ENCODE measurements at regions not wholly inside any gene's neighbourhood (a gene's known extent, or its start where the extent isn't known, plus 50 kb on each side); places are given as distances from the start of the nearest gene placed in this dataset.
"Not testable (repeated sequence)": the region's sequence is repeated elsewhere in the genome, so short reads cannot be mapped to it uniquely, and the experiment has no call there.

- DNase-seq = no peak
Measured at GRCh38 chr21:15204970-15205286, 140.1 kb upstream of the NRIP1 start.

DNA sequence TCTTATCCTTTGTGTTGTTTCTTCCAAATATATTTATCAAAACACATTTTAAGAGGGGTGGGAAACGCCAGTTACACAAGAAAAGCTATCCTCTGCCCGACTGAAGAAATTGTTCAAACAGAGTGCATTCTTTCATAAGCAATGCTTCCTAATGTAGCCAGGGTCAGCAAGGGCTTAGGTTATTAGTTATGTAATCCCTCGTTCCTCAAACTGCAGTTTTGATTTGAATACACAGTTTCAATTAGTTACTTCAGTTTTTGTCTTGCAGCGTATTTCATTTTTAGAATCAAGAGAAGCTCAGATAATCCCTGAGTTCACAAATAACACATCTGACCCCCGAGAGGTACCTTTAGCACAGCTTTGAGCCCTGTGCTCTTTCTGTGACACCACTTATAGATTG lies 141.7 kb upstream of the NRIP1 start:
- DNase-seq = no peak

GRCh38 chr21:15207231-15207630 lies 142.4 kb upstream of the NRIP1 start:
- no peak for DNase-seq

- no peak for DNase-seq
Measured at GRCh38 chr21:15207635-15208370, 143.0 kb upstream of the NRIP1 start.

GRCh38 chr21:15208786-15209185 lies 144.0 kb upstream of the NRIP1 start:
- DNase-seq = no peak

DNA sequence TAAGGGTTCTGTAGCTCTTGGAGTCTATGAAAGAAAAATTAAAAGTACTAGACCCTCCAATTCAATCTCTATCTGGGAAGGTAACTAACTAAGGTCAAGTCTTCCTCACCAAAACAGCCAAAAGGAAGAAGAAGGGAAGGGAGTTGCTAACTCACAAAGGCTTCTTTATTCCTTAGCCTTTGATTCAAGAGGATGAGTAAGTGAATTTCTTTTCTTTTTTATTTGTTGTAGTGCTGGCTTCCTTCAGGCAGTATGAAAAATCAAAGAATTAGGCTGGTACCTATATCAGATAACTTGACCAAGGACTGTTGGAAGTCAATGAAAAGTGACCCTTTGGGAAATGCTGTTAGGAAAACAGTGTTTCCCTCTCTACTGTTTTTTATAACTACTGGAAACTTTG lies 144.4 kb upstream of the NRIP1 start:
- no peak for DNase-seq

DNA sequence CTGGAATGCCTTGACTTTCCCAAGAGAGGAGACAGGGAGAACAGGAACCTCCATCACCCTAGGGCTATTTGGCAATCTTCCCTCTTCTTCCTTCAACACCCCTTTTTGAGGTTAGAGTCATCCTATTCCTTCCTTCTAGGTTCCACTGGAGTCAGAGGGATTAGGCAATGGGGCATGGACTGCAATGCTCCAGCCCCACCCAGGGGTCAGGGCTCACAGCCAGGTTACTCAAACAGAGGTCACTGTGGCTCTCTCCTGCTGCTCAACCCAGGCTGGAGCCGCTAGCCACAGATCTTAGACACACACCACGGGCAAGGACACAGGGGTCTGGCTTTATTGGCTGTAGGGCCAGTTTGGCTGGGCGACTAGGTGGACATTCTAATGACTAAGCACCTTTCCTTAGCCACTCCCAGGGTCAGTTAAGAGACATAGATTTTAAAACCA lies 145.5 kb upstream of the NRIP1 start:
- DNase-seq = no peak

GRCh38 chr21:15211491-15212133 lies 146.8 kb upstream of the NRIP1 start:
- no peak for DNase-seq

GRCh38 chr21:15212206-15212605 lies 147.4 kb upstream of the NRIP1 start:
- no peak for DNase-seq

GRCh38 chr21:15218476-15218875 lies 153.7 kb upstream of the NRIP1 start:
- DNase-seq = not testable (repeated sequence)

DNA sequence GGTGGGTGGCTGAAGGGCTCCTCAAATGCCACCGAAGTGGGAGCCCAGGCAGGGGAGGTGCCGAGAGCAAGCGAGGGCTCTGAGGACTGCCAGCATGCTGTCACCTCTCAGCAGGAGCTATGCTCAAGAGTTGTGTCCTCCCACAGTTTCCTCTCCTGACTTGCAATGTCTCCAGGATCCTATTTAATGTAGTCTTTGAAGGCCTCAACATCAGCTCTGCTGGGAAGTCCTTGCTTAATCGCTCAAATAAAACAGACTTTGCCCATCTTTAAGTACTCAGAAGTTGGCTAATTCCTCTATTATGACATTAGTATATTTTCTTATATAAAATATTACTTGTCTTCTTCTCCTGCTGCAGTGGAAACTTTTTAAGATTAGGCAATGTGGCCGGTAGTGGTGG lies 154.2 kb upstream of the NRIP1 start:
- no peak for DNase-seq

GRCh38 chr21:15219894-15220293 lies 155.1 kb upstream of the NRIP1 start:
- no peak for DNase-seq

DNA sequence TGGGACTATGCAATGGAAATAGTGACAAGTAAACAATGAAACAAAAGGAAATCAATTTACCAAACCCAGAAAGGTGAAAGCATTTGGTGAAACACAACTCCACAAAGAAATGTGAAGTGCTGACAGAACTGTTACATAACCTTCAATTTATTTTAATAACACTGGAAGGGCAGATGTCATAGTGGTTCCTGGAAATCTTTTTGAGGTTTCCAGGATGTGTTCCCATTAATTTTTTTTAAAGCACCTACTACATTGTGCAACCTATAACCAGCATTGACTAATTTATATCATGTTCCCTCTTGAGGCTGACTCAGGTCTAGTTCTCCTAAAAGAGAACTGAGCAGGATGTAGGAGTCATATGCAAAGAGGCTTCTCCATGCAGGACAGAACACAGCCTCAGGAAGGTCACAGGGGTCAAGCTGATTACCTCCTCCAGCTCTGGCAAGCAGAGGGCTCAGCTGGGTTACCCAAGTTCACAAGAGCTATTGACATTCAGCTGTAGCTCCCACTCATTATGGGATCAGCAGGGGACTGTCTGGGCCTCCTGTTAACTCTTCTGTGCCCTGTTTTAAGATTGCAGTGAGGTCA lies 157.1 kb upstream of the NRIP1 start:
- no peak for DNase-seq

DNA sequence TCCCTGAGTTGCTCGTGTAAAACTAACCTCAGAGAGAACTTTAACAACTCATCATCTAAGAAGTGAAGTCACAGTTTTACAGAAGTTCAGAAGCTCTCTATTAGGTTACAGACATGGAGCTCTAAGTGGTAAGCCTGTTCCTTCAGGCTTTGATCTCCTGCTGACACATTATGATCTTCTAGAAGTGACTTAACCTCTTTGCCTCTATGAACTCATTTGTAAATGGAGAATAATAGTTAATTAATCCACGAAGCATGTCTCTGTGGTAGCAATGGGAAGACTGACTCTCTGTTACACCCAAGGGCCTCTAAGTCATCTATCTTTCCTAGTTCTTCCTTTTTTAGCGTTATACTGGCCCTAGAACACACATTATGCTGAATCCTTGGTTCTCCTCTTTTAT lies 157.9 kb upstream of the NRIP1 start:
- no peak for DNase-seq

DNA sequence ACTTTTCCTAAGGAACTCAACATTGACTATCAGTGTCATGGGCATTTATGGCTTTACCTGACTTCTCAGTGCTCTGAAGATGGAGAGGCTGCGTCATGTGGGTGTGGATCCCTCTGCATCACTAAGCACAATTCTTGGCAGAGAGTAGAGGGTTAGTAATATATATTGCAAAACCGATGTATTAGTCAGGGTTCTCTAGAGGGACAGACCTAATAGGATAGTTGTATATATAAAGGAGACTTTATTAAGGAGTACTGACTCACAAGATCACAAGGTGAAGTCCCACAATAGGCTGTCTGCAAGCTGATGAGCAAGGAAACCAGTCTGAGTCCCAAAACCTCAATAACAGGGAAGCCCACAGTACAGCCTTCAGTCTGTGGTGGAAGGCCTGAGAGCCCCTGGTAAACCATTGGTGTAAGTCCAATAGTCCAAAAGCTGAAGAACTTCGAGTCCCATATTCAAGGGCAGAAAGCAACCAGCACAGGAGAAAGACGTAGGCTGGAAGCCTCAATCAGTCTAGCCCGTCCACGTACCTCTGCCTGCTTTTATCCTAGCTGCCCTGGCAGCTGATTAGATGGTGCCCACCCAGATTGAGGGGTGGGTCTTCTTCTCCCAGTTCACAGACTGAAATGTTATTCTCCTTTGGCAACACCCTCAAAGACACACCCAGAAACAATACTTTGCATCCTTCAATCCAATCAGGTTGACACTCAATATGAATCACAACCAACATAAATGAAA lies 159.7 kb upstream of the NRIP1 start:
- no peak for DNase-seq

GRCh38 chr21:15227919-15228318 lies 163.1 kb upstream of the NRIP1 start:
- no peak for DNase-seq

- DNase-seq = no peak
Measured at GRCh38 chr21:15229390-15229789, 164.6 kb upstream of the NRIP1 start.

DNA sequence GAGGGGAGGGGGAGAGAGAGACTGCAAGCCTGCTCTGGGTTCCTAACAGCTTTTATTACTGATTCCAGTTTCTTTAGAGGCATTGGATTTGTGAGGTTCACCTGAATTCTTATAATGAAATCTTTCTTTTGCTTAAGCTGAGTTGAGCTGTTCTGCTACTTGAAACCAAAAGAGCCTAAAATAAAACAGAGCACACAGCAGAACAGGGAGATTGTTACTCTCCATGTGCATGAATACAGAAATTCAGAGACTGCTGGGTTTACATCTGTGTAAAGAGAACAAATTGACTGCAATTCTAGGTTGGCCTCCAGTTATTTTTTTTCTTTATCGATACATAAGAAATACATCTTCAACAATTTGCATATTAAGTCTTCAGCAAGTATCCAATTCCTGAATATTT lies 168.8 kb upstream of the NRIP1 start:
- DNase-seq = no peak

DNA sequence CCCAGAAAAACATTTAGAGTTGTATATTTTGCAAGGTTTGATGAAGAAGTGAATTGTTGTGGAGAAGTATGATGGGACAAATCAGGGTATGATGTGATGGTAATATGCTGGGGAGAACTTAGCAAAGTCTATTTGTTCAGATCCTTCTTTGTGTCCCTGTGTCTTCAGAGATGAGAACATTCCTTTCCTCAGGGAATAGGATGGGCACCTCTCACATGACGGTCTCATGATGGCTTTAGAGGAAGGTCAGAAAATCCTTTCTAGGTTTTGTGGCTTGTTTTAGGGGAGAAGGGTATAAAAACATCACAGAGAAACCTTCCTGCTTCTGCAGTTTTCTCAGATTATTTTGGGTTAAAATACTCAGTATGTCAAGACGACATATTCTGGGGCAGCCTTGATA lies 171.3 kb upstream of the NRIP1 start:
- no peak for DNase-seq

DNA sequence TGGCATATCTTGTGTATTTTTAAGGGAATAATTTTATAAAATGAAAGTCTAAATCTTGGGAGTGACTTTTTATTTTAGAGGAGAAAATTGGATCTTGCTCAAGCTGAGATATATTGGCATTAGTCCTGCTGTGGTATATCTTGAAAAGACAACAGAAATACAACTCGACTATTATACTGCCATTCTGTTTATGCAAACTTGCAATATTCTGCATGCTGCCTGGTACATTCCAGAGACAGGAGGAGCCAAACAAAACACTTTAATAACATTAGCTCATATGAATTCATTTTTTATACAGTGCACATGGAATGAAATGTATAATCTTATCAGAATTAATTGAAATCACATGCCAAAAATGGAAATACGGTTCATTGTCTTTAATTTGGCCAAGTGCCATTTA lies 176.0 kb upstream of the NRIP1 start:
- no peak for DNase-seq

- DNase-seq = no peak
Measured at GRCh38 chr21:15241997-15242736, 177.4 kb upstream of the NRIP1 start.

GRCh38 chr21:15242906-15243305 lies 178.1 kb upstream of the NRIP1 start:
- no peak for DNase-seq

GRCh38 chr21:15243406-15243805 lies 178.6 kb upstream of the NRIP1 start:
- DNase-seq = no peak
